ENCODE measurements at regions not wholly inside any gene's neighbourhood (a gene's known extent, or its start where the extent isn't known, plus 50 kb on each side); places are given as distances from the start of the nearest gene placed in this dataset.

DNA sequence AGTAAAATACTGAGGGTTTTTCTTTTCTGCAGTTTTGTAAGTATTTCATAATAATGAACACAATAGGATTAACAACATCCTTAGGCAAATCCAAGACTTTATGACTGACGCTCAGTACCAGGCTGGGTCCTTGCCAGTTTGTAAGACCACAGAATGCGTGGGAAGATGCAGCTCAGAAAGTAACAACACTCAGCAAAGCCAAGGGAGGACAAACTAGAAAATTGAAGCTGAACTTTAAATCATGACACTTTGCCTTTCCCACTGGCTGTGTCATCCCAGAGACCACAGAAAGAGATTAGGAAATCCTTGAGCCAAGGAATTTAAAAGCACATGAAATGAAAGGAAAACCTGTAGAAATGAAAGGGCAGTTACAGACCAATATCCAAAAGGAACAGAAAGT lies 426.3 kb upstream of the CHRM3 start:
- H3K9me2 ChIP-seq (ENCODE audit: insufficient read depth, low read length): no peaks in the 10 kb centered on the region
- no peaks in the 10 kb centered on the region for H3F3A ChIP-seq (ENCODE audit: insufficient read depth, low read length, poor library complexity, severe bottlenecking)
- no peak overlapping the region for H3K9ac ChIP-seq (ENCODE audit: low read length)
- H3K4me2 ChIP-seq (ENCODE audit: low read length): no peak overlapping the region
- H3K27ac ChIP-seq (ENCODE audit: low read length): no peak overlapping the region
- no peaks in the 10 kb centered on the region for H3K36me3 ChIP-seq (ENCODE audit: insufficient read depth, low read length)
- H3K9me3 ChIP-seq (ENCODE audit: low read length): no peaks in the 10 kb centered on the region
- H3K4me3 ChIP-seq (ENCODE audit: low read length): no peak overlapping the region
- H3K79me2 ChIP-seq (replicated peaks; ENCODE audit: insufficient read depth, low read length): no peaks in the 10 kb centered on the region
- no peak overlapping the region for H2AFZ ChIP-seq (ENCODE audit: low read depth, low read length)
- no peak for TF ChIP-seq RAD21 (conservative IDR thresholded peaks at IDR 0.05)
- no peak for TF ChIP-seq CTCF (IDR thresholded peaks at IDR 0.05; ENCODE audit: poor library complexity, severe bottlenecking)
- TF ChIP-seq POLR2AphosphoS5 (IDR thresholded peaks at IDR 0.05): no peak
- TF ChIP-seq EZH2 (IDR thresholded peaks at IDR 0.05; ENCODE audit: borderline replicate concordance, insufficient read depth, low read length, poor library complexity, severe bottlenecking): no peak
- no peak for TF ChIP-seq TAF1 (IDR thresholded peaks at IDR 0.05; ENCODE audit: low read depth)
- no peak for TF ChIP-seq REST (IDR thresholded peaks at IDR 0.05; ENCODE audit: borderline replicate concordance)
- TF ChIP-seq MXI1 (conservative IDR thresholded peaks at IDR 0.05; ENCODE audit: poor library complexity, severe bottlenecking): no peak
- TF ChIP-seq EP300 (conservative IDR thresholded peaks at IDR 0.05; ENCODE audit: poor library complexity, severe bottlenecking): no peak
- no peak for TF ChIP-seq SMC3 (conservative IDR thresholded peaks at IDR 0.05; ENCODE audit: poor library complexity)
- H4K20me1 ChIP-seq (ENCODE audit: insufficient read depth): no peaks in the 10 kb centered on the region
- H3K27me3 ChIP-seq (ENCODE audit: insufficient read depth, low read depth, low read length): no peaks in the 10 kb centered on the region

DNA sequence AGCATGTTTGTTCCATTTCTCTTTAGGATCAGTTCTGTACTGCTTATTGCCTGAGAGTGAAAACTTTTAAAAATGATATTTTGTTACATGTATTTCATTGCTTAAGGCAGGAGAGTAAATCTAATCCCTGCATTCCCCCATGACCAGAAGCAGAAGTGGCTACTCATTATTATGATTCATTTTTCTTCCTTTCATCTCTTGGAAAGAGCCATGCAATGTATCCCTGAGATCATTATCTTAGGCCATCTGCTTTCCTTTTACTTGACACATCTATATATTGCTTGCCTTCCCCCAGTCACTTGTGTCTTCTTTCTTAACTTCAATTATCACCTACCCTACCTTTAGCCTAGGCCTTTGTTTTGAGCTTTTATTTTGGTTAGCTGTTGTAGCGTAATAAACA lies 430.4 kb upstream of the CHRM3 start:
- Histone ChIP-seq H3F3A (ENCODE audit: insufficient read depth, low read length, poor library complexity, severe bottlenecking) (no peaks in the 10 kb centered on the region), H3K27me3 (ENCODE audit: insufficient read depth, low read depth, low read length) (no peaks in the 10 kb centered on the region), H3K79me2 (replicated peaks; ENCODE audit: insufficient read depth, low read length) (no peaks in the 10 kb centered on the region), H4K20me1 (ENCODE audit: insufficient read depth) (no peaks in the 10 kb centered on the region), H3K36me3 (ENCODE audit: insufficient read depth, low read length) (no peaks in the 10 kb centered on the region), H3K27ac (ENCODE audit: low read length) (no peak overlapping the region), H2AFZ (ENCODE audit: low read depth, low read length) (no peak overlapping the region), H3K9ac (ENCODE audit: low read length) (no peak overlapping the region), H3K4me3 (ENCODE audit: low read length) (no peak overlapping the region), H3K4me2 (ENCODE audit: low read length) (no peak overlapping the region), H3K9me2 (ENCODE audit: insufficient read depth, low read length) (no peaks in the 10 kb centered on the region), H3K9me3 (ENCODE audit: low read length) (no peaks in the 10 kb centered on the region)
- TF ChIP-seq TAF1 (IDR thresholded peaks at IDR 0.05; ENCODE audit: low read depth) (no peak), EZH2 (IDR thresholded peaks at IDR 0.05; ENCODE audit: borderline replicate concordance, insufficient read depth, low read length, poor library complexity, severe bottlenecking) (no peak), EP300 (conservative IDR thresholded peaks at IDR 0.05; ENCODE audit: poor library complexity, severe bottlenecking) (no peak), MXI1 (conservative IDR thresholded peaks at IDR 0.05; ENCODE audit: poor library complexity, severe bottlenecking) (no peak), REST (IDR thresholded peaks at IDR 0.05; ENCODE audit: borderline replicate concordance) (no peak), SMC3 (conservative IDR thresholded peaks at IDR 0.05; ENCODE audit: poor library complexity) (no peak)

Measured in neural cell (in vitro differentiated cells).